Ishikawa (cell line): ENCODE measurements at regions not wholly inside any gene's neighbourhood (a gene's known extent, or its start where the extent isn't known, plus 50 kb on each side); places are given as distances from the start of the nearest gene placed in this dataset.

ENCODE experiments used
- CEBPB ChIP-seq: IDR thresholded peaks from 2 replicates; pipeline ENCODE4 v1.6.1; 2012
- CREB1 ChIP-seq: IDR thresholded peaks from 2 replicates; pipeline ENCODE4 v1.6.1; 2012; ENCODE audit warnings: low read depth
- EGR1 ChIP-seq: IDR thresholded peaks from 2 replicates; pipeline ENCODE4 v1.6.1; 2012
- EP300 ChIP-seq: IDR thresholded peaks from 2 replicates; pipeline ENCODE4 v1.6.1; 2012; ENCODE audit warnings: borderline replicate concordance
- MAX ChIP-seq: IDR thresholded peaks from 2 replicates; pipeline ENCODE4 v1.6.1; 2012
- NFIC ChIP-seq: IDR thresholded peaks from 2 replicates; pipeline ENCODE4 v1.6.1; 2012
- RAD21 ChIP-seq: IDR thresholded peaks from 2 replicates; pipeline ENCODE4 v1.6.1; 2012; ENCODE audit warnings: low read depth
- REST ChIP-seq: IDR thresholded peaks from 2 replicates; pipeline ENCODE4 v1.6.1; 2012; ENCODE audit warnings: low read depth, mild to moderate bottlenecking
- TAF1 ChIP-seq: IDR thresholded peaks from 2 replicates; pipeline ENCODE4 v1.6.1; 2012; ENCODE audit warnings: low read depth, mild to moderate bottlenecking
- TCF12 ChIP-seq: IDR thresholded peaks from 2 replicates; pipeline ENCODE4 v1.6.1; 2012; ENCODE audit warnings: low read depth
- TEAD4 ChIP-seq: IDR thresholded peaks from 2 replicates; pipeline ENCODE4 v1.6.1; 2012
- ZBTB7A ChIP-seq: IDR thresholded peaks from 2 replicates; pipeline ENCODE4 v1.6.1; 2012; ENCODE audit warnings: low read depth

DNA sequence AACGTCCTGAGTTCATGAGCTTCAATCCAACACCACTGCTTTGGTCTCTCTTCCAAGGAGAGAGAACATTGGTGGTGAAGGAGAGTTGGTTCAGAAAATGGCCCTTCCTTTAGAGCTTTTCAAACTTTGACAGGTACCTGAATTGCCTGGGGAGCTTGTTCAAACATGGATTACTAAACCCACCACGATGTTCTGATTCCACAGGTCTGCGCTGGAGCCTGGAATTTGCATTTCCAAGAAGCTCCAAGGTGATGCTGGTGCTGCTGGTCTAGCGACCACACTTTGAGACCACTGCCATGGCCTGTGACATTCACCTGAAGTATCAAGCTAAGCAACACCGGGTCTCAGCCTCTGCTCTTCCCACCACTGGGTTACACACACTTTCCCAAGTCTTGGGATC lies 60.2 kb downstream of the GSX1 start:
- no peak for TF ChIP-seq RAD21
- no peak for TF ChIP-seq REST
- TF ChIP-seq CREB1 = no peak
- TF ChIP-seq EP300 = no peak
- TF ChIP-seq TAF1 = no peak
- no peak for TF ChIP-seq MAX
- TF ChIP-seq EGR1 = no peak
- TF ChIP-seq CEBPB = no peak
- TF ChIP-seq TCF12 = no peak
- TF ChIP-seq NFIC = no peak
- TF ChIP-seq ZBTB7A = no peak
- TF ChIP-seq TEAD4 = no peak
